IPS-11a (cell line): ENCODE measurements at regions not wholly inside any gene's neighbourhood (a gene's known extent, or its start where the extent isn't known, plus 50 kb on each side); places are given as distances from the start of the nearest gene placed in this dataset.

ENCODE experiments used
- H3K4me3 ChIP-seq: one replicate; pipeline ENCODE4 v1.5.1; 2013; ENCODE audit warnings: low read depth, low read length, control low read depth

- no peak overlapping the region for H3K4me3 ChIP-seq
Measured at GRCh38 chr3:117356091-117356705, 646.6 kb downstream of the TUSC7 start.

GRCh38 chr3:117358717-117359314 lies 649.2 kb downstream of the TUSC7 start:
- no peak overlapping the region for H3K4me3 ChIP-seq

GRCh38 chr3:117366574-117366973 lies 657.0 kb downstream of the TUSC7 start:
- no peak overlapping the region for H3K4me3 ChIP-seq

- no peak overlapping the region for H3K4me3 ChIP-seq
Measured at GRCh38 chr3:117367861-117368260, 658.3 kb downstream of the TUSC7 start.

- no peak overlapping the region for H3K4me3 ChIP-seq
Measured at GRCh38 chr3:117380631-117381030, 671.1 kb downstream of the TUSC7 start.

- no peak overlapping the region for H3K4me3 ChIP-seq
Measured at GRCh38 chr3:117393119-117393518, 683.5 kb downstream of the TUSC7 start.

GRCh38 chr3:117398141-117398899 lies 688.7 kb downstream of the TUSC7 start:
- no peak overlapping the region for H3K4me3 ChIP-seq

GRCh38 chr3:117399311-117400078 lies 689.9 kb downstream of the TUSC7 start:
- no peak overlapping the region for H3K4me3 ChIP-seq

GRCh38 chr3:117400303-117400702 lies 690.7 kb downstream of the TUSC7 start:
- H3K4me3 ChIP-seq, result no peak overlapping the region

GRCh38 chr3:117404141-117404540 lies 694.6 kb downstream of the TUSC7 start:
- no peak overlapping the region for H3K4me3 ChIP-seq

- no peak overlapping the region for H3K4me3 ChIP-seq
Measured at GRCh38 chr3:117404730-117405129, 695.2 kb downstream of the TUSC7 start.

GRCh38 chr3:117405359-117405758 lies 695.8 kb downstream of the TUSC7 start:
- H3K4me3 ChIP-seq, result no peak overlapping the region

- H3K4me3 ChIP-seq, result no peak overlapping the region
Measured at GRCh38 chr3:117407317-117407716, 697.7 kb downstream of the TUSC7 start.

GRCh38 chr3:117408811-117409210 lies 699.2 kb downstream of the TUSC7 start:
- H3K4me3 ChIP-seq, result no peak overlapping the region

- no peak overlapping the region for H3K4me3 ChIP-seq
Measured at GRCh38 chr3:117409256-117409655, 699.7 kb downstream of the TUSC7 start.

- no peak overlapping the region for H3K4me3 ChIP-seq
Measured at GRCh38 chr3:117409701-117410459, 700.3 kb downstream of the TUSC7 start.

- no peak overlapping the region for H3K4me3 ChIP-seq
Measured at GRCh38 chr3:117411971-117412370, 702.4 kb downstream of the TUSC7 start.

GRCh38 chr3:117417411-117417810 lies 707.8 kb downstream of the TUSC7 start:
- H3K4me3 ChIP-seq, result no peak overlapping the region

GRCh38 chr3:117427081-117427480 lies 717.5 kb downstream of the TUSC7 start:
- no peak overlapping the region for H3K4me3 ChIP-seq

- no peak overlapping the region for H3K4me3 ChIP-seq
Measured at GRCh38 chr3:117433427-117433826, 723.8 kb downstream of the TUSC7 start.
